Suprapubic skin (tissue), 4 donors: ENCODE measurements at regions not wholly inside any gene's neighbourhood (a gene's known extent, or its start where the extent isn't known, plus 50 kb on each side); places are given as distances from the start of the nearest gene placed in this dataset.

Experiments
- EP300 ChIP-seq: sonication (generic); formaldehyde crosslinking; IDR thresholded peaks from one replicate; pipeline ENCODE4 v1.6.1; 2017; ENCODE audit warnings: antibody characterized with exemption
- POLR2A ChIP-seq, 2 donors: fragments of 450-650 bp; IDR thresholded peaks; one replicate each; pipeline ENCODE4 v1.6.1; 2017; ENCODE audit warnings: antibody characterized with exemption in 2 of 2, mild to moderate bottlenecking in 2 of 2, moderate library complexity in 2 of 2
- POLR2AphosphoS5 ChIP-seq, 3 donors: sonication (generic); formaldehyde crosslinking; IDR thresholded peaks; one replicate each; pipeline ENCODE4 v1.6.1; 2017; ENCODE audit warnings: antibody characterized with exemption in 3 of 3
- TF ChIP-seq, protein P1 (sequence below), 2 donors: fragments of 200-600 bp in 1 of 2; fragments of 450-650 bp in 1 of 2; sonication (generic) in 1 of 2; IDR thresholded peaks; one replicate each; pipeline ENCODE4 v1.5.1; 2016 to 2019; ENCODE audit warnings: antibody characterized with exemption in 2 of 2, mild to moderate bottlenecking in 1 of 2, moderate library complexity in 1 of 2

DNA sequence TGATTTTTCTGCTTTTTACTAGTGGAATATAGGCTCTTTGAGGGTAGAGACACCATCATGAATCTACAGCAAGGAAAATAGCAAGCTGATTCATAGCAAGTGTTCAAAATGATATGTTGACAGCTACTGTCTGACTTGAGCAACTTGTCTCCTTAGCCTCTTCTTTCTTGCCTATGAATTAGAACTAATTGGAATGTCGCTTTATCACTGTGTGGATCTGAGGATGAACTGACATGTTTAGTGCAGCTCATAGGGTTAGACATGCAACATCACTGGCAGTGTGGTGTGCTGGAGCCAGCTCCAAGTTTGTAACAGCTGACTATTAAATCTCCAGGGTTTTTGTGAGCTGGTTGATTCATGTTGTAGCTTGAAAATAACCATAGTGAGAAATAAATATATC is 1068.4 kb downstream of the PCDH18 start:
- TF ChIP-seq, protein P1, sequence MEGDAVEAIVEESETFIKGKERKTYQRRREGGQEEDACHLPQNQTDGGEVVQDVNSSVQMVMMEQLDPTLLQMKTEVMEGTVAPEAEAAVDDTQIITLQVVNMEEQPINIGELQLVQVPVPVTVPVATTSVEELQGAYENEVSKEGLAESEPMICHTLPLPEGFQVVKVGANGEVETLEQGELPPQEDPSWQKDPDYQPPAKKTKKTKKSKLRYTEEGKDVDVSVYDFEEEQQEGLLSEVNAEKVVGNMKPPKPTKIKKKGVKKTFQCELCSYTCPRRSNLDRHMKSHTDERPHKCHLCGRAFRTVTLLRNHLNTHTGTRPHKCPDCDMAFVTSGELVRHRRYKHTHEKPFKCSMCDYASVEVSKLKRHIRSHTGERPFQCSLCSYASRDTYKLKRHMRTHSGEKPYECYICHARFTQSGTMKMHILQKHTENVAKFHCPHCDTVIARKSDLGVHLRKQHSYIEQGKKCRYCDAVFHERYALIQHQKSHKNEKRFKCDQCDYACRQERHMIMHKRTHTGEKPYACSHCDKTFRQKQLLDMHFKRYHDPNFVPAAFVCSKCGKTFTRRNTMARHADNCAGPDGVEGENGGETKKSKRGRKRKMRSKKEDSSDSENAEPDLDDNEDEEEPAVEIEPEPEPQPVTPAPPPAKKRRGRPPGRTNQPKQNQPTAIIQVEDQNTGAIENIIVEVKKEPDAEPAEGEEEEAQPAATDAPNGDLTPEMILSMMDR (IDR thresholded peaks at IDR 0.05): no peak
- TF ChIP-seq POLR2AphosphoS5 (IDR thresholded peaks at IDR 0.05) (no peak), POLR2A (IDR thresholded peaks at IDR 0.05) (no peak), EP300 (no peak)
